Liver (tissue), 8 donors: ENCODE measurements at regions not wholly inside any gene's neighbourhood (a gene's known extent, or its start where the extent isn't known, plus 50 kb on each side); places are given as distances from the start of the nearest gene placed in this dataset.

ENCODE experiments used
- DNase-seq: peaks from one replicate; pipeline ENCODE4 v3.0.0-alpha.2; 2017; ENCODE audit warnings: low spot score
- H3K27ac ChIP-seq, 2 donors: one replicate each; pipeline ENCODE4 v1.7.0; 2013; ENCODE audit warnings: inconsistent platforms in 2 of 2, low read length in 2 of 2, control low read depth in 1 of 2, low read depth in 1 of 2, mild to moderate bottlenecking in 1 of 2
- H3K27me3 ChIP-seq, 4 donors: one replicate each; pipeline versions ENCODE4 v1.6.1 to v1.7.0; 2013; ENCODE audit warnings: low read length in 3 of 4, inconsistent platforms in 1 of 4, mild to moderate bottlenecking in 1 of 4, moderate library complexity in 1 of 4; ENCODE audit not compliant: control insufficient read depth in 4 of 4, insufficient read depth in 4 of 4
- H3K36me3 ChIP-seq, 4 donors: one replicate each; pipeline versions ENCODE4 v1.6.1 to v1.7.0; 2013; ENCODE audit warnings: low read length in 3 of 4, mild to moderate bottlenecking in 3 of 4, low read depth in 1 of 4, moderate library complexity in 1 of 4; ENCODE audit not compliant: control insufficient read depth in 4 of 4, insufficient read depth in 3 of 4
- H3K4me1 ChIP-seq, 4 donors: one replicate each; pipeline versions ENCODE4 v1.6.1 to v1.7.0; 2013; ENCODE audit warnings: low read length in 3 of 4, mild to moderate bottlenecking in 3 of 4, moderate library complexity in 1 of 4; ENCODE audit not compliant: control insufficient read depth in 4 of 4, insufficient read depth in 4 of 4
- H3K4me3 ChIP-seq, 3 donors: one replicate each; pipeline versions ENCODE4 v1.6.1 to v1.7.0; 2013; ENCODE audit warnings: low read length in 3 of 3, control low read depth in 1 of 3, low read depth in 1 of 3, mild to moderate bottlenecking in 1 of 3
- H3K9ac ChIP-seq, 2 donors: one replicate each; pipeline ENCODE4 v1.7.0; 2013; ENCODE audit warnings: low read length in 2 of 2, mild to moderate bottlenecking in 2 of 2, moderate library complexity in 2 of 2, control low read depth in 1 of 2, low read depth in 1 of 2
- H3K9me3 ChIP-seq, 4 donors: one replicate each; pipeline versions ENCODE4 v1.6.1 to v1.7.0; 2013; ENCODE audit warnings: low read length in 3 of 4; ENCODE audit not compliant: control insufficient read depth in 4 of 4
- EGR1 ChIP-seq, 2 donors: IDR thresholded peaks; 2 replicates each; pipeline ENCODE4 v1.6.1; 2016 to 2018; ENCODE audit warnings: antibody characterized with exemption in 2 of 2, low read depth in 2 of 2
- FOXA1 ChIP-seq: IDR thresholded peaks from 2 replicates; pipeline ENCODE4 v1.6.1; 2016; ENCODE audit warnings: antibody characterized with exemption
- FOXA2 ChIP-seq: IDR thresholded peaks from 2 replicates; pipeline ENCODE4 v1.6.1; 2016; ENCODE audit warnings: antibody characterized with exemption
- HNF4A ChIP-seq, 2 donors: conservative IDR thresholded peaks; 2 replicates each; pipeline ENCODE4 v1.6.1; 2016; ENCODE audit warnings: antibody characterized with exemption in 2 of 2, mild to moderate bottlenecking in 2 of 2
- HNF4G ChIP-seq: IDR thresholded peaks from 2 replicates; pipeline ENCODE4 v1.6.1; 2016; ENCODE audit warnings: antibody characterized with exemption
- NR2F2 ChIP-seq: IDR thresholded peaks from 2 replicates; pipeline ENCODE4 v1.6.1; 2016; ENCODE audit warnings: antibody characterized with exemption
- RAD21 ChIP-seq, 2 donors: IDR thresholded peaks; 2 replicates each; pipeline ENCODE4 v1.6.1; 2016; ENCODE audit warnings: antibody characterized with exemption in 2 of 2, mild to moderate bottlenecking in 2 of 2
- RXRA ChIP-seq, 2 donors: IDR thresholded peaks; 2 replicates each; pipeline ENCODE4 v1.6.1; 2017 to 2018; ENCODE audit warnings: antibody characterized with exemption in 2 of 2, mild to moderate bottlenecking in 1 of 2
- SP1 ChIP-seq: IDR thresholded peaks from 2 replicates; pipeline ENCODE4 v1.6.1; 2018; ENCODE audit warnings: antibody characterized with exemption, mild to moderate bottlenecking
- TAF1 ChIP-seq: conservative IDR thresholded peaks from 2 replicates; pipeline ENCODE4 v1.6.1; 2016; ENCODE audit warnings: antibody characterized with exemption, mild to moderate bottlenecking
- YY1 ChIP-seq: IDR thresholded peaks from 2 replicates; pipeline ENCODE4 v1.6.1; 2016; ENCODE audit warnings: antibody characterized with exemption, mild to moderate bottlenecking
- ZBTB33 ChIP-seq: IDR thresholded peaks from 2 replicates; pipeline ENCODE4 v1.6.1; 2016; ENCODE audit warnings: antibody characterized with exemption
- WGBS: extraction: QIAGEN DNeasy Blood & Tissue Kit; methylation state at CpG from one replicate; pipeline ENCODE4 v1.1.7; 2013; 5-methylcytosine and 5-hydroxymethylcytosine counted together
- TF ChIP-seq, protein P1 (sequence below): fragments of 150-350 bp; IDR thresholded peaks from 2 replicates; pipeline ENCODE4 v1.5.1; 2017; ENCODE audit warnings: improper control_type of control experiment, low read depth, low read length; ENCODE audit not compliant: missing input control
- TF ChIP-seq, protein P2 (sequence below): IDR thresholded peaks from 2 replicates; pipeline ENCODE4 v1.6.1; 2016; ENCODE audit warnings: antibody characterized with exemption
- TF ChIP-seq, protein P3 (sequence below): IDR thresholded peaks from 2 replicates; pipeline ENCODE4 v1.6.1; 2016; ENCODE audit warnings: antibody characterized with exemption, mild to moderate bottlenecking
- donor health status: healthy.
- donor health status: healthy.
- donor health status: healthy.
- donor health status: healthy.
- donor health status: healthy.

DNA sequence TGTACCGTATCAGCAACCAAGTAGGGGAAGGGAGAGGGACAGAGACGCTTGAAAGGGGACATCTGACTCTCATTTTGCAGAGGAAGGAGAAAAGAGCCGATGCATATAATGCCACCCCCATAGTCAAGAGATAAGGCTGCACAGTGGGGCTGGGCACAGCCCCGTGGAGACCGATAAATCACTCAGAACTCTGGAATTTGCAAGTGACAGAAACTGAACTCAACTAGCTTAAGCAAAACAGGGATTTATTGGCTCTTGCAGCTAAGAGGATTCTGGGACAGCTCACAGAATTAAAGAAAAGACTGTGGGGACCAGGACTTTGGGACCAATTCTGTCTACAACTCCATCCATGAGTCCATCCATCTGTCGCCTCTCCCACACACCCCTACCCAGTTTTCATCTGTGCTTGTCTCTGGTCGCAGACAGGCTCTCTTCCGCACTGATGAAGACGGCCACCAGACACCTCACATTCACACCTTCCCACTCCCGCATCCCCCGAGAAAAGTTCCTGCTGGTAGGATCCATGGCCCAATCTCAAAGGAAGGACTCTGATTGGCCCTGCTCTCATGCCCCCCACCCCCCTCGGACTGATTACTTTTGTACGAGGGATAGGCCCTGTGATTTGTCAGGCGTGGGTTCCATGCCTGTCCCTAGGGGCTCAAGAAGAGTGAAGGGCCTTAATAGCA is 105.9 kb upstream of the RPL38 start (continued):
- TF ChIP-seq, protein P1, sequence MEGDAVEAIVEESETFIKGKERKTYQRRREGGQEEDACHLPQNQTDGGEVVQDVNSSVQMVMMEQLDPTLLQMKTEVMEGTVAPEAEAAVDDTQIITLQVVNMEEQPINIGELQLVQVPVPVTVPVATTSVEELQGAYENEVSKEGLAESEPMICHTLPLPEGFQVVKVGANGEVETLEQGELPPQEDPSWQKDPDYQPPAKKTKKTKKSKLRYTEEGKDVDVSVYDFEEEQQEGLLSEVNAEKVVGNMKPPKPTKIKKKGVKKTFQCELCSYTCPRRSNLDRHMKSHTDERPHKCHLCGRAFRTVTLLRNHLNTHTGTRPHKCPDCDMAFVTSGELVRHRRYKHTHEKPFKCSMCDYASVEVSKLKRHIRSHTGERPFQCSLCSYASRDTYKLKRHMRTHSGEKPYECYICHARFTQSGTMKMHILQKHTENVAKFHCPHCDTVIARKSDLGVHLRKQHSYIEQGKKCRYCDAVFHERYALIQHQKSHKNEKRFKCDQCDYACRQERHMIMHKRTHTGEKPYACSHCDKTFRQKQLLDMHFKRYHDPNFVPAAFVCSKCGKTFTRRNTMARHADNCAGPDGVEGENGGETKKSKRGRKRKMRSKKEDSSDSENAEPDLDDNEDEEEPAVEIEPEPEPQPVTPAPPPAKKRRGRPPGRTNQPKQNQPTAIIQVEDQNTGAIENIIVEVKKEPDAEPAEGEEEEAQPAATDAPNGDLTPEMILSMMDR: no peak
- no peak for TF ChIP-seq HNF4G
- TF ChIP-seq FOXA1: no peak
- no peak for TF ChIP-seq EGR1 (IDR thresholded peaks at IDR 0.05; ENCODE audit: low read depth in 2 of 2)
- TF ChIP-seq RAD21 (IDR thresholded peaks at IDR 0.05): no peak

- H3K27me3 ChIP-seq: peaks cover 0 to 17% (median under 1%) of the 10 kb centered on the region in 4 donors
- TF ChIP-seq SP1 (no peak), YY1 (no peak), NR2F2 (no peak), FOXA1 (no peak), ZBTB33 (no peak), TAF1 (no peak), HNF4A (conservative IDR thresholded peaks at IDR 0.05) (no peak), RAD21 (IDR thresholded peaks at IDR 0.05) (no peak)
- TF ChIP-seq, protein P2, sequence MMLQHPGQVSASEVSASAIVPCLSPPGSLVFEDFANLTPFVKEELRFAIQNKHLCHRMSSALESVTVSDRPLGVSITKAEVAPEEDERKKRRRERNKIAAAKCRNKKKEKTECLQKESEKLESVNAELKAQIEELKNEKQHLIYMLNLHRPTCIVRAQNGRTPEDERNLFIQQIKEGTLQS: no peak
These were observed 105.1 kb upstream of the RPL38 start for GRCh38 chr17:74098136-74099024.

DNA sequence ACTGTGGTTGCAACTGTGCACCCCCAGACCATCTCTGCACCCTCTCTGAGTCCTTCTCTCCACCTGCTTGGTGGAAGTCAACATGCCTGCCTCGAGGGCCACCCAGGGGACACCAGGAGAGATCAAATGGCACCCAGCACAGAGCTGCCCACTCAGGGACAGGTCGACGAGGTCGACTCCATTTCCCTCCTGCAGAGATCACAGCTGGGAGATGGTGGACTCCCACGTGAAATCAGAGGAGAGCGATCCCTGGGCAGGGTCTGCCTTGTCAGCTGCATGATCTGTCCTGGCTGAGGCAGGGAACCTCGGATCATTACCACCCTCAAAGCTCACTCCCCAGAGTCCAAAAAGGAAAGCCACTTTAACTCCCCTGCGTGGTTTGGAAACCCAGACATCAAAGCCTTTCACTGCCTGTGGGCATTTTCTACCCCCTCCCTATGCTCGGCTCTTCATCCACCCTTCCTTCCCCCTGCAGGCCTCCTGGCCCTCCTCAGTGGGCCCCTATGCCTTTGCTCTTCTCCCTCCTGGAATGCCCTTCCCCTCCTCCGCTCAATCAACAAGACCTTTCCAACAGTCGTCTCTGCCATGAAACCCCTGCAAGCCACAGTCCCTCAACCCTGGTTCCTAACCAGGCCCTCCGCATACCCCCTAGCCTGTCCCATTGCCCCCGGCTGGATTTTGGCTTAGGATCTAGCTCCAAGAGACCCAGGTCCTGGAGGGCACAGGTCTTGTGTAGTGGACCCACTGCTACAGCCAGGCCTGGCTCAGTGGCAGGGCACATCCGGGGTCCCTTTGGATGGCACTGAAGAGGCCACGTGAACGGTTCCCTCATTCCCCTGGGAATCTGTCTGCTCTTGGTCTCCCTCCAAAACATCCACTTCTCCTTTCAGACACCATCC is 103.8 kb upstream of the RPL38 start:
- H3K9ac ChIP-seq: no peak overlapping the region
- 55% methylated on average over 16 of the region's 16 CpGs for WGBS
- no peaks in the 10 kb centered on the region for H3K4me1 ChIP-seq
- H3K27ac ChIP-seq: no peak overlapping the region
- no peak overlapping the region for H3K4me3 ChIP-seq
- H3K9me3 ChIP-seq: no peaks in the 10 kb centered on the region
- DNase-seq: no peak
- H3K27me3 ChIP-seq: peaks cover 0 to 17% (median under 1%) of the 10 kb centered on the region in 4 donors
- no peaks in the 10 kb centered on the region for H3K36me3 ChIP-seq
- TF ChIP-seq FOXA1 (no peak), YY1 (no peak), RXRA (IDR thresholded peaks at IDR 0.05) (no peak), NR2F2 (no peak), ZBTB33 (no peak), FOXA2 (no peak), HNF4A (conservative IDR thresholded peaks at IDR 0.05) (no peak), EGR1 (IDR thresholded peaks at IDR 0.05; ENCODE audit: low read depth in 2 of 2) (no peak), HNF4G (no peak)
- TF ChIP-seq, protein P3, sequence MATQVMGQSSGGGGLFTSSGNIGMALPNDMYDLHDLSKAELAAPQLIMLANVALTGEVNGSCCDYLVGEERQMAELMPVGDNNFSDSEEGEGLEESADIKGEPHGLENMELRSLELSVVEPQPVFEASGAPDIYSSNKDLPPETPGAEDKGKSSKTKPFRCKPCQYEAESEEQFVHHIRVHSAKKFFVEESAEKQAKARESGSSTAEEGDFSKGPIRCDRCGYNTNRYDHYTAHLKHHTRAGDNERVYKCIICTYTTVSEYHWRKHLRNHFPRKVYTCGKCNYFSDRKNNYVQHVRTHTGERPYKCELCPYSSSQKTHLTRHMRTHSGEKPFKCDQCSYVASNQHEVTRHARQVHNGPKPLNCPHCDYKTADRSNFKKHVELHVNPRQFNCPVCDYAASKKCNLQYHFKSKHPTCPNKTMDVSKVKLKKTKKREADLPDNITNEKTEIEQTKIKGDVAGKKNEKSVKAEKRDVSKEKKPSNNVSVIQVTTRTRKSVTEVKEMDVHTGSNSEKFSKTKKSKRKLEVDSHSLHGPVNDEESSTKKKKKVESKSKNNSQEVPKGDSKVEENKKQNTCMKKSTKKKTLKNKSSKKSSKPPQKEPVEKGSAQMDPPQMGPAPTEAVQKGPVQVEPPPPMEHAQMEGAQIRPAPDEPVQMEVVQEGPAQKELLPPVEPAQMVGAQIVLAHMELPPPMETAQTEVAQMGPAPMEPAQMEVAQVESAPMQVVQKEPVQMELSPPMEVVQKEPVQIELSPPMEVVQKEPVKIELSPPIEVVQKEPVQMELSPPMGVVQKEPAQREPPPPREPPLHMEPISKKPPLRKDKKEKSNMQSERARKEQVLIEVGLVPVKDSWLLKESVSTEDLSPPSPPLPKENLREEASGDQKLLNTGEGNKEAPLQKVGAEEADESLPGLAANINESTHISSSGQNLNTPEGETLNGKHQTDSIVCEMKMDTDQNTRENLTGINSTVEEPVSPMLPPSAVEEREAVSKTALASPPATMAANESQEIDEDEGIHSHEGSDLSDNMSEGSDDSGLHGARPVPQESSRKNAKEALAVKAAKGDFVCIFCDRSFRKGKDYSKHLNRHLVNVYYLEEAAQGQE: no peak

More at GRCh38 chr17:74098136-74099024, 105.1 kb upstream of the RPL38 start:
- 78% methylated on average over 15 of the region's 15 CpGs for WGBS
- H3K9me3 ChIP-seq: no peaks in the 10 kb centered on the region
- no peaks in the 10 kb centered on the region for H3K36me3 ChIP-seq
- no peak for DNase-seq
- no peak overlapping the region for H3K9ac ChIP-seq
- H3K4me3 ChIP-seq: no peak overlapping the region
- H3K27ac ChIP-seq: no peak overlapping the region
- no peaks in the 10 kb centered on the region for H3K4me1 ChIP-seq
